Neural cell (in vitro differentiated cells): ENCODE measurements at regions not wholly inside any gene's neighbourhood (a gene's known extent, or its start where the extent isn't known, plus 50 kb on each side); places are given as distances from the start of the nearest gene placed in this dataset.

Experiments used
- EP300 ChIP-seq: fragments of 450-650 bp; conservative IDR thresholded peaks from 2 replicates; pipeline ENCODE4 v1.6.1; 2014; ENCODE audit warnings: antibody characterized with exemption, mild to moderate bottlenecking, moderate library complexity; ENCODE audit not compliant: poor library complexity, severe bottlenecking
- EZH2 ChIP-seq: fragments of 200-600, 300-800 bp; shearing (Covaris generic), sonication (generic); IDR thresholded peaks from 2 replicates; pipeline ENCODE4 v1.6.1; 2014; ENCODE audit warnings: antibody characterized with exemption, low read length, borderline replicate concordance, mild to moderate bottlenecking; ENCODE audit not compliant: insufficient read depth, poor library complexity, severe bottlenecking
- MXI1 ChIP-seq: fragments of 450-650 bp; conservative IDR thresholded peaks from 2 replicates; pipeline ENCODE4 v1.6.1; 2014; ENCODE audit warnings: antibody characterized with exemption, mild to moderate bottlenecking; ENCODE audit not compliant: poor library complexity, severe bottlenecking
- POLR2AphosphoS5 ChIP-seq: IDR thresholded peaks from 2 replicates; pipeline ENCODE4 v1.6.1; 2012
- RAD21 ChIP-seq: fragments of 450-650 bp; conservative IDR thresholded peaks from 2 replicates; pipeline ENCODE4 v1.6.1; 2014; ENCODE audit warnings: antibody characterized with exemption, mild to moderate bottlenecking, moderate library complexity
- SMC3 ChIP-seq: fragments of 450-650 bp; conservative IDR thresholded peaks from 2 replicates; pipeline ENCODE4 v1.6.1; 2014; ENCODE audit warnings: antibody characterized with exemption, mild to moderate bottlenecking, moderate library complexity; ENCODE audit not compliant: poor library complexity
- TAF1 ChIP-seq: IDR thresholded peaks from 2 replicates; pipeline ENCODE4 v1.6.1; 2012; ENCODE audit warnings: low read depth
- TF ChIP-seq, protein P1 (sequence below): fragments of 450-650 bp; IDR thresholded peaks from 2 replicates; pipeline ENCODE4 v1.5.1; 2014; ENCODE audit warnings: antibody characterized with exemption, mild to moderate bottlenecking, moderate library complexity; ENCODE audit not compliant: poor library complexity, severe bottlenecking
- TF ChIP-seq, protein P2 (sequence below): IDR thresholded peaks from 2 replicates; pipeline ENCODE4 v1.6.1; 2012; ENCODE audit warnings: borderline replicate concordance

DNA sequence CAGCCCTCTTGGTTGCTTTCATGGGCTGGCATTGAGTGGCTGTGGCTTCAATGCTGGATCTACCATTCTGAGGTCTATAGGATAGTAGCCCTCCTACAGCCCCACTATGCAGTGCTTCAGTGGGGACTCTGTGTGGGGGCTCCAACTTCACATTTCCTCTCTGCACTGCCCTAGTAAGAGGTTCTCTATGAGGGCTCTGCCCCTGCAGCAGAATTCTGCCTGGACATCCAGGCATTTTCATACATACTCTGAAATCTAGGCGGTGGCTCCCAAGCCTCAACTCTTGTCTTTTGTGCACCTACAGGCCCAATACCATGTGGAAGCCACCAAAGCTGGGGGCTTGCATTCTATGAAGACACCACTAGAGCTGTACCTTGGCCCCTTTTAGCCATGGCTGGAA lies 195.8 kb downstream of the IGSF11 start:
- TF ChIP-seq, protein P1, sequence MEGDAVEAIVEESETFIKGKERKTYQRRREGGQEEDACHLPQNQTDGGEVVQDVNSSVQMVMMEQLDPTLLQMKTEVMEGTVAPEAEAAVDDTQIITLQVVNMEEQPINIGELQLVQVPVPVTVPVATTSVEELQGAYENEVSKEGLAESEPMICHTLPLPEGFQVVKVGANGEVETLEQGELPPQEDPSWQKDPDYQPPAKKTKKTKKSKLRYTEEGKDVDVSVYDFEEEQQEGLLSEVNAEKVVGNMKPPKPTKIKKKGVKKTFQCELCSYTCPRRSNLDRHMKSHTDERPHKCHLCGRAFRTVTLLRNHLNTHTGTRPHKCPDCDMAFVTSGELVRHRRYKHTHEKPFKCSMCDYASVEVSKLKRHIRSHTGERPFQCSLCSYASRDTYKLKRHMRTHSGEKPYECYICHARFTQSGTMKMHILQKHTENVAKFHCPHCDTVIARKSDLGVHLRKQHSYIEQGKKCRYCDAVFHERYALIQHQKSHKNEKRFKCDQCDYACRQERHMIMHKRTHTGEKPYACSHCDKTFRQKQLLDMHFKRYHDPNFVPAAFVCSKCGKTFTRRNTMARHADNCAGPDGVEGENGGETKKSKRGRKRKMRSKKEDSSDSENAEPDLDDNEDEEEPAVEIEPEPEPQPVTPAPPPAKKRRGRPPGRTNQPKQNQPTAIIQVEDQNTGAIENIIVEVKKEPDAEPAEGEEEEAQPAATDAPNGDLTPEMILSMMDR = no peak
- no peak for TF ChIP-seq RAD21
- TF ChIP-seq, protein P2, sequence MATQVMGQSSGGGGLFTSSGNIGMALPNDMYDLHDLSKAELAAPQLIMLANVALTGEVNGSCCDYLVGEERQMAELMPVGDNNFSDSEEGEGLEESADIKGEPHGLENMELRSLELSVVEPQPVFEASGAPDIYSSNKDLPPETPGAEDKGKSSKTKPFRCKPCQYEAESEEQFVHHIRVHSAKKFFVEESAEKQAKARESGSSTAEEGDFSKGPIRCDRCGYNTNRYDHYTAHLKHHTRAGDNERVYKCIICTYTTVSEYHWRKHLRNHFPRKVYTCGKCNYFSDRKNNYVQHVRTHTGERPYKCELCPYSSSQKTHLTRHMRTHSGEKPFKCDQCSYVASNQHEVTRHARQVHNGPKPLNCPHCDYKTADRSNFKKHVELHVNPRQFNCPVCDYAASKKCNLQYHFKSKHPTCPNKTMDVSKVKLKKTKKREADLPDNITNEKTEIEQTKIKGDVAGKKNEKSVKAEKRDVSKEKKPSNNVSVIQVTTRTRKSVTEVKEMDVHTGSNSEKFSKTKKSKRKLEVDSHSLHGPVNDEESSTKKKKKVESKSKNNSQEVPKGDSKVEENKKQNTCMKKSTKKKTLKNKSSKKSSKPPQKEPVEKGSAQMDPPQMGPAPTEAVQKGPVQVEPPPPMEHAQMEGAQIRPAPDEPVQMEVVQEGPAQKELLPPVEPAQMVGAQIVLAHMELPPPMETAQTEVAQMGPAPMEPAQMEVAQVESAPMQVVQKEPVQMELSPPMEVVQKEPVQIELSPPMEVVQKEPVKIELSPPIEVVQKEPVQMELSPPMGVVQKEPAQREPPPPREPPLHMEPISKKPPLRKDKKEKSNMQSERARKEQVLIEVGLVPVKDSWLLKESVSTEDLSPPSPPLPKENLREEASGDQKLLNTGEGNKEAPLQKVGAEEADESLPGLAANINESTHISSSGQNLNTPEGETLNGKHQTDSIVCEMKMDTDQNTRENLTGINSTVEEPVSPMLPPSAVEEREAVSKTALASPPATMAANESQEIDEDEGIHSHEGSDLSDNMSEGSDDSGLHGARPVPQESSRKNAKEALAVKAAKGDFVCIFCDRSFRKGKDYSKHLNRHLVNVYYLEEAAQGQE = no peak
- no peak for TF ChIP-seq EZH2
- TF ChIP-seq TAF1 = no peak
- no peak for TF ChIP-seq POLR2AphosphoS5
- no peak for TF ChIP-seq SMC3
- TF ChIP-seq EP300 = no peak
- no peak for TF ChIP-seq MXI1
